GM19324 (cell line): ENCODE measurements at regions not wholly inside any gene's neighbourhood (a gene's known extent, or its start where the extent isn't known, plus 50 kb on each side); places are given as distances from the start of the nearest gene placed in this dataset.

Experiments used
- ATAC-seq: cut with Tn5 transposase; IDR thresholded peaks from one replicate; pipeline ENCODE4 v1.9.1; 2021; ENCODE audit warnings: mild to moderate bottlenecking, moderate library complexity; ENCODE audit not compliant: unreplicated experiment, low FRiP score

DNA sequence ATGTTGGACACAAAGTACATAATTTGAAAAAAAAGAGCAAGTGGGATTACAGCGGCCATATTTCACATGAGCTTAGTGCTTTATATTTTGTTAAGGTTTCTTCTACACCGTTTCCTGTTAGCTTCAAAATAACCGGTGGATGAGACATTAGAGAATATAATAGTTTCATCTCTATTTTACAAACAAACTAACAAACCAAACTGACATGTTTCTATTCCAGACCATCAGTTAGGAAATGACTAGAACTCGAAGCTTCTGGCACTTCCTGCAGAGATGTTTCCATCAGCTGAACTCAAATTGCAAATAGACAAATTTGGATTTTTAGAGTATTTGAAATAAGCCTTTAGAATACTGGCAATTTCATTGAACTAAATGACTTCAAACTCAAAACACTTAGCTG, 86.5 kb downstream of the MTRR start:
- no peak for ATAC-seq

DNA sequence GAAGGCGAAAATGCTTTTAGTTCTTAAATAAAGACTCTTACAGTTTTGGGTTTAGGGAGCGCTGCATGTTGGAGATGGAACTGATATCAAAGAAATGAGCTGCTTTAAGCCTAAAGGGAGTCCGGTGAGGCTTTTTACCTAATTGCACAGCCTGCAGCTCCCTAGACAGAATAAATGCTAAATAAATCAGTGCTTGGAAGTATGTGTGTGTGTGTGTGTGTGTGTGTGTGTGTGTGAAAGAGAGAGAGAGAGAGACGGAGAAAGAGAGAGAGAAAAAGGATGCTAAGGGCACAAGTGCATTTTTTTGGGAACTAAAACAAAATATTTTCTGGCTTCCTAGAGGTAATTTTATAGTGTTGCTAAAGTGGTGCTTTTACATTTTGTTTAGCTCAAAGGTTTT, 88.4 kb downstream of the MTRR start:
- no peak for ATAC-seq

DNA sequence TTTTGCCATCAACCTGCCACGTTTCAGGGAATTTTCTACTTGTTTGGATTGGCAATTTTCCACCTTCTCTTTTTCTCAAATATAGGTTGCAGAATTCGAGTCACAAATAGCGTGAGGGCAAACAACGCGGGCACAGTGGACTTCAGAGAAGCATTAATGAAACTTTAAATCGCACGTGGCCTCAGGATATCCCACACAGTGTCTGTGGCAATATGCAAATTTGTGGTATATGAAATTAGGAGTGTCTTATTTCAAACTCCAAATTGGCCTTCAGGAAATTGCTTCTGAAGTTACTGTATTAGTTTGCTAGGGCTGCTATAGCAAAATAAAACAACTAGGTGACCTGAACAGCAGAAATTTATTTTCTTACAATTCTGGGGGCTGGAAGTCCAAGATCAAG, 91.2 kb downstream of the MTRR start:
- ATAC-seq, result no peak

DNA sequence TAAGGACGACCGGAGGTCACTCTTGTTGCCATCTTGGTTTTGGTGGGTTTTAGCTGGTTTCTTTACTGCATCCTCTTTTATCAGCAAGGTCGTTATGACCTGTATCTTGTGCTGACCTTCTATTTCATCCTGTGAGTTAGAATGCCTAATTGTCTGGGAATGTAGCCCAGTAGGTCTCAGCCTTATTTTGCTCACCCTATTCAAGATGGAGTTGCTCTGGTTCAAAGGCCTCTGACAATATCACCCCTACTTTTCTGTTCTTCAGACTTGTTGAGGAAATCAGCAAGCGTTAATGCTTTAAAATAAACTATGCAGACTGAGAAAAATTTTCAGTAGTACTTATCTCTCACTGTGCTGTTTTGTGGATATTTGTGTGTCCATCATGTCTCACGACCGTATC, 92.6 kb downstream of the MTRR start:
- ATAC-seq, result no peak

DNA sequence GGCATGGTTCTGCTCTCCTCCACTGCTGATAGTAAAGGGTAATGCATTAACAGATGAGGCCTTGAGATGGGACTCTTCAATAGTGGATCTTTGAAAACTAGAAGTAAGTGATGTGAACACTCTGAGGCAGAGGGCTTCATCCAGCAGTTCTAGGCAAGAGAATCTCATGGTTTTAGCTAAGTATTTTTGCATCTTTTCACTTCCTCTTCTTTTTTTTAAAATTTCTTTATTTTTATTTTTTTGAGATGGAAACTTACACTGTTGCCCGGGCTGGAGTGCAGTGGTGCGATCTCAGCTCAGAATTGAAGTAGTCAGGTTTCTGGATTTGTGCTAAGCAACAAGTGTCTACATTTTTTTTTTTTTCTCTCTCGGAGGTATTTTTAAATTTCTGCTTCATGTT, 101.9 kb downstream of the MTRR start:
- ATAC-seq, result no peak

DNA sequence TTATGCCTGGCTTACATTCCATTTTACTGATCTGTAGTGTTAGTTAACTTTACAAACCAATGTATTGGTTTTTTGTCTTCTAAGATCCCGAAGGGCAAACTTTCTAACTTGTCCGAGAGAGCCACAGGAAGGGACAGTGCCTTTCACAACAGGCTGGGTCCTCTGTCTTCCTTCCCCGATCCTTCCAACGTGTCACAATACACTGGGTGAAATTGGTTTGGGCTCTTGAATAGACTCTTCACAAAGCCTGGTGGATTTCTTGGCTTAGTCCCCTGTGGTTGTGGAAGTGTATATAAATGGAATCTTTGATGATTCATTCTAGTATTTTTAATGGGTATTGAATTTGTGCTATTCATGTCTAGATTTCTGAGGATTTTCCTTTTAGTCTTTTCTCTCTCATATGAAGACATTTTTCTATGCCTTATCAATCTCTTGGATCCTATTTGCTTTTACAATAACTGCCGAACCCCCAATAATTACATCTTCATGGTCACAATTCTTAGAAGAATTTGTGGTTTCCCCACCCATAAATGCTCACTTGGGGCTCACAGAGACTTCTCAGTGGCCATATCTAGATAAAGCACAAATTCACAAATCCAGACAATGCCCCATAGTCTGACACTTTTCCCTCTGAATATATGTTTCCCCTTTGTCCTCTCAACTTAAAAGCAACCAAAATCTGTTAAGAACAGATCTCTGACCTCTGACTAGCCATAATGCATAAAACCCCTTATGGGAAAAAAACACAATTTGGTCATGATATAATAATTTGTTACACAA, 107.7 kb downstream of the MTRR start:
- no peak for ATAC-seq

DNA sequence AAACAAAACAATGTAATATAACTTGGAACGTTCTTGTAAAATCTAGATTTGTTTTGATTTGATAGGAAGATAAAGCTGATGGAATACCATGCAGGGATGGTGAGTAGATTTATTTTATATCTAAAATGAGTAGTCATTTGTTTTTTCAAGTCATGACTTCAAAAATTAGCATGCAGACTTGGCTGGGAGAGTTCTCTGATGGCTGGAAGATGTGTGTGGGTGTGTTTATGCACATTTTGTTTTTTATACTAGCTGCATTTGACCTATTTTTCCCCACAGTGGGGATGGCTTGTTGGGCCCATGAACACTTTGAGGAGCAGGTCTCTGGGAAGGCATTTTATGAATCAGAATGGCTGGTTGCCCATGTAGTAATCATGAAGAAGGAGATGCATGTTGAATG, 109.2 kb downstream of the MTRR start:
- ATAC-seq, result no peak

DNA sequence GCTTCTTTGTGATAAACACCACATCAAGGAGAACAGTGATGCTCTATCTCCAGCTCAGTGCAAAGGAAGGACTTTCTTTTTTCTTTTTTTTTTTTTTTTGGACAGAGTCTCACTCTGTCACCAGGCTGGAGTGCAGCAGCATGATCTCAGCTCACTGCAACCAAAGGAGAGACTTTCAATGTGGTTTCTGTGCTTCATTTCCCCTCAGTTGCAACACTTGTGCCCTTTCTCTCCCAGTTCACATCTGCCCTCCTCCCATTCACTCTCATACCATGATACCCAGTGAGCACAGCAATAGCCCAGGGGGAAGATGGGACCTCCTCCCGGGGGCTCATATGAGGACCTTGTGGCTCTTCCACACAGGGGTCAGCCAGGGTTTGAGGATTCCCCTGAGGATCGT, 110.0 kb downstream of the MTRR start:
- no peak for ATAC-seq

DNA sequence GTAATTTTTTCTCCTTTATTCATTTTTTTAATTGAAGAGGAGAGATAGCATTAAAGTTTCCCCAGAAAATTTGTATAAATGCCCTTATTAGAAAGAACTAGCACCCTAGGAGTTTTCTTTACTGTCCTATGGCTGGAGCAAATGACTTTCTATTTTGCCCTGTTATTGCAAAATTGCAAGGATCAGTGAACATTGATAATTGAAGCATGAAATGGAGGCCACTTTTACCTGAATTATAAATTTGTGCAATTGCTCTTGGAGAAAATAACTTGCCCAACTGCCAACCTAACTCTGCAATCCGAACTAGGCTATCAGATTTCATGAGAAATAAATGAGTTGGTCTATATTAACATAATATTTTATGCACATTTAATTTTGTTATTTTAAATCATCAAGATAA, 111.9 kb downstream of the MTRR start:
- no peak for ATAC-seq

DNA sequence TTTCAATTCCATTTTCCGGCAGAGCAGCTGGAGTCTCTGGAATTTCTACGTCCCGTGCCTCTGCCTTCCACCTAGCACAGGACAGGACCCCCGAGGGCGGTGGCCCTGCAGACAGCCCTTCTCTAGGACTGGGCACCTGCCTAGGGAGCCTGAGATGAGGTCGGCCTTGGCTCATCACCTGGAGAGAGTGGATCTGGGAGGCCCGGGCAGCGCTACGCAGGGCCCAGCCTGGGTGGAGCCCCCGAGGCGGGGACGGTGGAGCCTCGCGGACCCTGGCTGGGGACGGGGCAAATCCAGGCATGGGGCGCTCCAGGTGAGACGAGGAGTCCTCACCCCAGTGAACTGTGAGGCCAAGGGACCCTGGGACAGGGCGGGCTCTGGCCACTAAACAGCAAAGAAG, 114.5 kb downstream of the MTRR start:
- no peak for ATAC-seq

DNA sequence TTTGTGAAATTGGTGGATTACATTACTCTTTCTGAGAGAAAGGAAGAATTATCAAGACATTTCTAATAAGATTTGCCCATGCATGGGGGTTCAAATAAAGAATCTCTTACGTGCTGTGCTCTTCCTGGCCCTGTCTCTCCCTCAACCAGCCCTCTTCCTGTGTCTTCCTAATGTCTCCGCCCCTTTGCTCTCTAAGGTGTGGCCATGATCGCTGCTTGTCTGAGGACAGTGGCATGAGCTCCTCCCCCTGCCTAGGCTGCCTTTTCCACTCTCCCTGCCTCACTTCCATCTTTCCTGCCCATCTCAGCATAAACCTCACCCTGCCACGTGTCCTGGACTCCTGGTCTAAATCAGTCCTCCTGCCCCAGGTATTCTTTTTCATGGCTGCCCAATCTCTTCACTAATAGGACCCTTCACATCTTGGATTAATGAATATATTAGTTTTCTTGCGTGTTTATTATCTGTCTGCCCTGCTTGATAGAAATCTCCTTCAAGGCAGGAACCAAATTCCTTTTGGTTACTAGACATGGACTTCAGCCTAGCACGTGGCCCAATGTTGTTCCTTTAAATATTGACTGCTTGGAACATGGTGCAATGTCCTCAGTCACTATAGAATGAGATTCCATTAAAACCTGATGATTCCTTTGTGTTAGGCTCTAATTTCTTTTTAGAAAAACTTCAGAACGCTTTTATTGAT, 122.3 kb downstream of the MTRR start:
- no peak for ATAC-seq

DNA sequence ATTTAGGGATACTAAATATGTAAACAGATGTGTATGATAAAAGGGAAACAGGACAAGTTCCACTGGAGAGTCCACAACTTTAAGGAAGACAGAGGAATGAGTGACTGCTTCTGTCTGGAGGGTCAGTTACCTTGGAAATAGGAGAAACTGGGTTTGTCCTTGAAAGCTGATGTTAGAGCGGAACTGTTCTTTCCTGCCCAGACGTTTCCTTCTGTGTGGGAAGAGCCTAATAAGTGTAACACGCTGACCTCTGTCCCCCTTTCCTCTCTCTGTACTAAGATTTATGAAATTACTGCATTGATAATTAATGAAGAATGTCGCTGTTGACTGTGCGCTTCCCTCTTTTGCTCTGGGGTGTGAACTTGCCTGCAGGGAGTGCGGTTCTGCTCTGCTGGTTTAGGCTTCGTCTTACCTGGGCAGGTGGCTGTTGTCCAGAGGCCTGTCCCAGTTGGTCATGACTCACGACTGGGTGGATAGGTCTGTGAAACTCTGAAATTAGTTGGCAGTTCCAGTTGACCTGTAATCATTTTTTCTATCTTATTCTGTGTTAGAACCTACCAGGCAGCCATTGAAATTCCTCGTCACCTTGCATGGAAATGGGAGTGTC, 126.8 kb downstream of the MTRR start:
- ATAC-seq, result no peak

DNA sequence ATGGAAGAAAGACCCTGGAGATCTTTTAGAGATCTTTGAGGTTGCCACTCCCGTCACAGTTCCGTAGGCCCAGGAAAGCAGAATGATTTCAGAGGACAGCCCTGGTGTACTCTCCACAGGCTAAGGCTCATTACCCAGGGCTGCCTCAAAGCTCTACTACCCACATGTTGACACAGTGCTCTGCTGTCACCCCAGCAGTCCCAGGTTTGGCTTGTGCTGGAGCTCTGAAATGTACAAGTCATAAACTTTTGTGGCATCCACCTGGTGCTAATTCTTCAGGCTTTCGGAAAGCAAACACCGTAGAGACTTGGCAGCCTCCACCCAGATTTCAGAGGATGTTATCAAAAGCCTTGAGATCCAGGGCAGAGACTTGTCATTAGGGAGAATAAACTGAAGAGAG, 136.5 kb downstream of the MTRR start:
- ATAC-seq, result no peak

DNA sequence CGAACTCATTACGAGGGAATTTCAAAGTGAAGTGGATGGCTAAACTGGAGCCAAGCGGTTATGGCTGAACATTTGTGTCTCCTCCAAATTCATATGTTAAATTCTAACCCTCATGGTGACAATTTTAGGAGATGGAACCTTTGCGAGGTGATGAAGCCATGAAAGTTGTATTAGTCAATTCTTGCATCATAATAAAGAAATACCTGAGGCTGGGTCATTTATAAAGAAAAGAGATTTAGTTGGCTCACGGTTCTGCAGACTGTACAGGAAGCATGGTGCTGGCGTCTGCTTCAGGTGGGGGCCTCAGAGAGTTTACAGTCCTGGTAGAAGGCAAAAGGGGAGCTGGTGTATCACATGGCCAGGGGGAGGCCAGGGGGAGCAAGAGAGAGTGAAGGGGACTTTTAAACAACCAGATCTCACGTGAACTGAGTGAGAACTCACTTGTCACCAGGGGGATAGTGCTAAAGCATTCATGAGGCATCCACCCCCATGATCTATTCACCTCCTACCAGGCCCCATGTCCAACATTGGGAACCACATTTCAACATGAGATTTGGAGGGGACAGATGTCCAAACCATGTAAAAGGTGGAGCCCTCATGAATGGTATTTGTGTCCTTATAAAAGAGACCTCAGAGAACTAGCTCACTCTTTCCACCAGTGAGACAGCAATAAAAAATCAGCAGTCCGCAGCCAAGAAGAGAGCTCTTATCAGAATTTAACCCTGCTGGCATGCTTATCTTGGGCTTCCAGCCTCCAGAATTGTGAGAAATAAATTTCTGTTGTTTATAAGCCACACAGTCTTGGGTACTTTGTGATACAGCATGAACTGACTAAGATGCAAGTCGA, 143.4 kb downstream of the MTRR start:
- no peak for ATAC-seq

DNA sequence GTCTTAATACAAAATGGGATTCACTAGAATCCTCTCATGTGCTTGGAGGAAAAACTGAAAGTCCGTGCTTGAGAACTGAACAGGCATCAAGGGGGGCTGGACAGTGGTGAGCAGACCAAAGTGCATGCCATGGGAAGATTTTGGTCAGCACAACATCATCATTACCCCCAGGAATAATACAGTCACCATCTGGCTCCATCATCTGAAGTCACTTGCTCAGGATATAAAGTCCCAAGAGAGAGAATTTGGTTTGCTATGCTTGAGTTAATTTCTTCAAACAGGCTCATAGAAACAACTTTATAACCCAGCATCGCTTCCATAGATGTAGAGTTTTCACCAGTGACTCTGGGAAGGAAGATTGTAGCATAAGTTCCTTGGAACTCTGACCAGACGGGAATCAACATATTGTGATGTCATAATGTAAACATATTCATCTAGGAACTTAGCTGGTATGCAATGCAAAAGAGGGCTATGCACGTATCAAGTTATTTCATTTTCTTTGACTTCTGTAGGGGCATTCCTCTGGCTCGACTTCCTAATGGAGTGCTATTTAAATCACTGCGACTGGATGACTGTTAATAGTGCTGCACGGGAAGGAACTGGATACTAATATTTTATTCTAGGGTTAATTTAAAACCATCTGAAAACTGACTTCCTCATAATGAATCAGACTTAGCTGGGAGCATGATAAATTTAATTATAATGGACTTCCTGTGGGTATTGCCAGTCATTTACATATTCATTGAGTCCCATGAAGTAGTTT, 145.2 kb downstream of the MTRR start:
- no peak for ATAC-seq

DNA sequence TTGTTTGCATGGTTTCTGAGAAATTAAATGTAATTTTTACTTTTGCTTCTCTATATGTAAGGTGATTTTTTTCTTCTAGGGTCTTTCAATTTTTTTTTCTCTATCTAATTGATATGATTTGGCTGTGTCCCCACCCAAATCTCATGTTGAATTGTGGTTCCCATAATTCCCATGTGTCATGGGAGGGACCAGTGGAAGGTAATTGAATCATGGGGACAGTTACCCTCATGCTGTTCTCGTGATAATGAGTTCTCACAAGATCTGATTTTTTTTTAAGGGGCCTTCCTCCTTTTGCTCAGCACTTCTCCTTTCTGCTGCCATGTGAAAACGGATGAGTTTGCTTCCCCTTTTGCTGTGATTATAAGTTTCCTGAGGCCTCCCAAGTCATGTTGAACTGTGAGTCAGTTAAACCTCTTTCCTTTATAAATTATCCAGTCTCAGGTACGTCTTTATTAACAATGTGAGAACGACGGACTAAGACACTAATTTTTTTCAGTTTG, 150.8 kb downstream of the MTRR start:
- ATAC-seq, result no peak

DNA sequence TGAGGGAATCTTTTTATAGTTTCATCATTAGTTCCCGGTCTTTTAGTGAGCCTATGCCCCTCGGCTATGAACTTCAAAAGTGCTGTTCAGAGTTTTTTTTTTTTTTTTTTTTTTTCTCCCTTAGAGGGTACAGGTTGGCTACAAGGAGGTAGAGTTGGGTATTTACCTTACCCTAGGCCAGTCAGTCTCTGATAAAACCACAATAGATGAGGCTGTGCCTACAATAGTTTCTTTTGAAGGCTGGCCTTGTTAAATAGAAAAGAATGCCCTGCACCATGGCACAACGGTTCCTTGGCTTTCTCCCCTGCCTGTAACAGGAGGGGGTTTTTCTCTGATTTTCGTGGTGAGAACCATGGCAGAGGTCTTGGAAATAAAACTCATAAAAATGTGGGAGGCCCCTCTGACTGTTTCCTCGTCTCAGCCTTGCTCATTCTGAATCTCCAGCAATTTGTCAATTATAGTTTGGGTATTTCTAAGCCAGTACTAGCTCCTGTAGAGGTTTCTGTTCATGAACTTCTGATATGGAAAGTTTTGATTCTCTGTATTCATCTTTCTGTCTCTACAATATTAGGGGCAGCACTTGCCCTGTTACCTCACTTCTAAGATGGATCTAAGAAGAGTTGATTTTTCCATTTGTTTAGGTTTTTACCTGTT, 152.0 kb downstream of the MTRR start:
- no peak for ATAC-seq

DNA sequence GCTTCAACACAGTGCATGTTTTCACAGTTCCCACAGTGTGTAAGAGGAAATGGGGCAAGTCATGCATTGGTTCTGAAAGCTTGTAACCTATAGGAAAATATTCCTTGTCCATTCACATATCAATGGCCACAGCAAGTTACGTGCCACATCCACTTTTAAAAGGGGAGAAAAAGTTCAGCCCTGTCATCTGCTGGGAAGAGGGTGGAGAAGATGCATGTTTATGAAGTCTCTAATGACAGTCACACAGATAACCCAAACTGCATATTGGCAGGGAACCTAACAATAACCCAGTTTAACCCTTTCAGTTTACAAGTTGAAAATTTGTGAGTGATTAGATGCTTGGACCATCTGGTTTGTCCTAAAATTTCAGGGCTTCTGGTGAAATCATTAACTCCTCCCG, 159.3 kb downstream of the MTRR start:
- ATAC-seq, result no peak

DNA sequence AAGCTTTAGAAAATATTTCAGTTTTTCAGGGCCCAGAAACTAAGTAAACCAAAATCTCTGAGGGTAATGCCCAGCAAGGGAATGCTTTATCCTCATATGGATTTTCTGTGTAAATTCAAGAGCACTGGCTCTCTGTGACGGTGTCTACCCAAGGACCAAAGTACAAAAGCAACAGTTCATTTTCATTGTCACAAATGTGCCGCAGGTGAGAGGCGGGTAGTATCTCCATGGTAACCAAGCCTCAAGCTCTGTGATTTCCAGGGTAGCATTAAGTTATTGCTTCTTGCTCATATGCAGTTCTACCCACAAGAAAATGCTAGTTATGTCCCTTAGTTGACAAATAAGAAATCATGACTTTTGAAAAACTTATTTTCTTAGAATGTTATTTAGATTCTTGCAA, 164.3 kb downstream of the MTRR start:
- ATAC-seq, result no peak

DNA sequence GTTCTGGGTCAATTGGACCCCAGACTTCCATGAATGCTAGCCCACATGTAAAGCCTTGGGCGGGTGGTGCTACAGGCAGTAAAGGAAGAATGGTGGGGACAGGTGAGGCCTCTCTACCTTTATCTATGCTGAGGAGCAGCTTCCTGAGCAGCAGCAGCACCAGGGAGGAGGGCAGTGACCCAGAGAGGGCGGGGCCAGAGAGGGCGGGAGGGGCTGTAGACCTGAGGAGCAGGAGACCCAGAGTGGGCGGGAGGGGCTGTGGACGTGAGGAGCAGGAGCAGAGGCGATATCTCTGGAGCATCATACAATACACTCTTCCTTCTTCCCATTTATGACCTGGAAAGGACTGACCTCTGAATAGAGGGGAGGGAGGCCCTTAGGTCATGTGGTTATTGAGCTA, 165.9 kb downstream of the MTRR start:
- ATAC-seq, result no peak
